ENCODE measurements at regions not wholly inside any gene's neighbourhood (a gene's known extent, or its start where the extent isn't known, plus 50 kb on each side); places are given as distances from the start of the nearest gene placed in this dataset.

DNA sequence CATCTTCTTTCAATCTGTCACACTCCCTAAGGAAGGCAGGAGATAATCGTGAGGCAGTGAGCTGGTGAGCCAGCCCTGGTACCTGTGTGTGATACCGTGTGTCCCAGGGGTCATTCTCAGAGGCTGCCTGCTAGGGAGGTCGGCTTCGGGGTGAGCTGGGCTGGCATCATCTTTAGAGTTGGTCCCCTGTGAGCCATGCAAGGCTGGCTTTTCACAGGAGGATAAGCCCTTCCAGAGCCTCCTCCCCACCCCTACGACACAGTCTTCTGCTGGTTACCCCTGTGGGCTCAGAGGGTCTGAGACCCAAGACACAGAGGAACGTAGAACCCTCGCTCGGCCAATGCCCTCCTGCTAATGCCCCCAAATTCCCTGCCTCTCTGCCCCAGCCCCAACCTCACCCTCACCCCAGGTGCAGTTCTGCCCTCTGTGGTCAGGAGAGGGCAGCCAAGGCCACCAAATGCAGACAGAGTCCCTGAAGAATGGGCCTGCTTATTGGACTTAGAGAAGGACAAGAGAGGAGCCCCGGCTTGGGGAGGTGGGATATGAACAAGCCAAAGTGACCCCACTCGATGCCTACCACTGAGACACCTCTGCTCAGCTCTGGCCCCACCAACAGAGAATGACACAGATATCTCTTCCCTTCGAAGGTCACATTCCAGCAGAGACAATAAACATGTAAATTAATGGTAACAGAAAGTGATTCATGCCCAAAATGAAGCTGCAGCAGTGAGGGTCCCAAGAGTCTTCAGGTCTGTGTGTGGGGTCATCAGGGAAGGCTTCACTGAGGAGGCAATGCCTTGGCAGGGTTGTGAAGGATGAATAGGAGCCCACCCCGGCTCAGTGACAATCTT, 80.8 kb upstream of the CCL1 start:
- intact Hi-C loops (cut with micrococcal nuclease) = no loop called here
- Histone ChIP-seq H3K36me3 (no peaks in the 10 kb centered on the region), H3K9me3 (replicated peaks) (no peaks in the 10 kb centered on the region), H3K27ac (replicated peaks) (no peak overlapping the region), H3K27me3 (ENCODE audit: low read depth) (no peaks in the 10 kb centered on the region), H3K4me1 (peaks cover 12% of the 10 kb centered on the region), H3K4me3 (no peak overlapping the region)
- TF ChIP-seq, protein P1, sequence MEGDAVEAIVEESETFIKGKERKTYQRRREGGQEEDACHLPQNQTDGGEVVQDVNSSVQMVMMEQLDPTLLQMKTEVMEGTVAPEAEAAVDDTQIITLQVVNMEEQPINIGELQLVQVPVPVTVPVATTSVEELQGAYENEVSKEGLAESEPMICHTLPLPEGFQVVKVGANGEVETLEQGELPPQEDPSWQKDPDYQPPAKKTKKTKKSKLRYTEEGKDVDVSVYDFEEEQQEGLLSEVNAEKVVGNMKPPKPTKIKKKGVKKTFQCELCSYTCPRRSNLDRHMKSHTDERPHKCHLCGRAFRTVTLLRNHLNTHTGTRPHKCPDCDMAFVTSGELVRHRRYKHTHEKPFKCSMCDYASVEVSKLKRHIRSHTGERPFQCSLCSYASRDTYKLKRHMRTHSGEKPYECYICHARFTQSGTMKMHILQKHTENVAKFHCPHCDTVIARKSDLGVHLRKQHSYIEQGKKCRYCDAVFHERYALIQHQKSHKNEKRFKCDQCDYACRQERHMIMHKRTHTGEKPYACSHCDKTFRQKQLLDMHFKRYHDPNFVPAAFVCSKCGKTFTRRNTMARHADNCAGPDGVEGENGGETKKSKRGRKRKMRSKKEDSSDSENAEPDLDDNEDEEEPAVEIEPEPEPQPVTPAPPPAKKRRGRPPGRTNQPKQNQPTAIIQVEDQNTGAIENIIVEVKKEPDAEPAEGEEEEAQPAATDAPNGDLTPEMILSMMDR (IDR thresholded peaks at IDR 0.05; ENCODE audit: borderline replicate concordance) = peak; percentile 57
- peak; percentile 23 for DNase-seq

DNA sequence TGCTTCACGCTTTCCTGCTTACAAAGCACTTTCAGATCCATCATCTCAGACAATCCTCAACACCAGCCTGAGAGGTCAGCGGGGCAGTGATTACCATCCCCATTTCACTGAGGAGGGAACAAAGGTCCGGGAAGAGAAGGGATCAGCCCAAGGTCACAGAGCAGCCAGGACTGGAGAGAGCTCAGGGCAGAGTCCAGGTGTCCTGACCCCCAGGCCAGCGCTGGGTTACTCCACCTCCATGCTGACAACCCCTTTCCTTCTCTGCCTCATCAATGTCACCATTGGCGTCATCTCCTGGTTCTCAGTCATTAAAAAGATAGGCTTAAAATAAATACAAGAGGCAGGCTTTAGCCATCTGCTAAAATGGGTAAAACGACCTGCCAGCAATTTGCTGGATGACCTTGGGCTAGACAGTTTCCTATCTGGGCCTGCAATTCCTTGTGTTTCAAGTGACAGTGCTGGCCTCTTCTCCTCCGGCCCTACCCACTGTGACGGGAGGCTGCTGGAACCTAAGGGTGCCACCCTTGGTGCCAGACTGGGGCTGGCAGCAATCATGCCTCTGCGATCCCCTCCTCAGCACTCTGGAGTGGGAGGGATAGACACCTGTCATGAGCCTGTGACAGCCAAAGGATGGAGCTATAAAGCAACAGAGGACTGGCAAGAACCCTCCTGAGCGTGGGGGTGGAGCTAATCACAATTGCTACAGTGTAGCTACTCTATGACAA, 79.5 kb upstream of the CCL1 start:
- no peaks in the 10 kb centered on the region for H3K9me3 ChIP-seq (replicated peaks)
- TF ChIP-seq, protein P1 (IDR thresholded peaks at IDR 0.05; ENCODE audit: borderline replicate concordance) = no peak
- H3K4me1 ChIP-seq = peaks cover 12% of the 10 kb centered on the region
- DNase-seq = no peak
- no peak overlapping the region for H3K4me3 ChIP-seq
- no peaks in the 10 kb centered on the region for H3K27me3 ChIP-seq (ENCODE audit: low read depth)
- no peaks in the 10 kb centered on the region for H3K36me3 ChIP-seq
- peak overlapping the region; percentile 33 for H3K27ac ChIP-seq (replicated peaks)
- intact Hi-C loops (cut with micrococcal nuclease) = no loop called here

DNA sequence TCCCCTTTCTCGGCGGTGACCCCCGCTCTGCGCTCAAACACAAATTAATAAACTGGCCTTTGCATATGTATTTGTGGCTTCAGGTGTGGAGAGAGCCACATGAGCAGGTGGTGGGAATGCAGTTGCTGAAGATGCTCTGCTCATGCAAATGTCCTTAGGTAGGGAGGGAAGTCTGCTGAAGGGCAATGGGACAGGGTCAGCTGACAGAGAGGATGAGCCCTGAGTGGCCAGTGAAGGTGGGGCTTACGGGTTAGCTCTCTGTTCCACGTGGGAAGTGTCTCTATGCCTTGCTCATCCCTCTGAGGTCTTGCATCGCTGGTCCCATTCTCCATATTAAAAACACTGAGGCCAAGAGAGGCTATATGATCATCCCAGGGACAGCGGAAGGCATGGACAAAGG, 74.2 kb upstream of the CCL1 start:
- Histone ChIP-seq H3K4me1 (peaks cover 1% of the 10 kb centered on the region), H3K36me3 (no peaks in the 10 kb centered on the region), H3K4me3 (no peak overlapping the region), H3K27ac (replicated peaks) (no peak overlapping the region), H3K9me3 (replicated peaks) (no peaks in the 10 kb centered on the region), H3K27me3 (ENCODE audit: low read depth) (peaks cover 32% of the 10 kb centered on the region)
- TF ChIP-seq, protein P1 (IDR thresholded peaks at IDR 0.05; ENCODE audit: borderline replicate concordance) = no peak
- no peak for DNase-seq
- intact Hi-C loops (cut with micrococcal nuclease) = no loop called here

DNA sequence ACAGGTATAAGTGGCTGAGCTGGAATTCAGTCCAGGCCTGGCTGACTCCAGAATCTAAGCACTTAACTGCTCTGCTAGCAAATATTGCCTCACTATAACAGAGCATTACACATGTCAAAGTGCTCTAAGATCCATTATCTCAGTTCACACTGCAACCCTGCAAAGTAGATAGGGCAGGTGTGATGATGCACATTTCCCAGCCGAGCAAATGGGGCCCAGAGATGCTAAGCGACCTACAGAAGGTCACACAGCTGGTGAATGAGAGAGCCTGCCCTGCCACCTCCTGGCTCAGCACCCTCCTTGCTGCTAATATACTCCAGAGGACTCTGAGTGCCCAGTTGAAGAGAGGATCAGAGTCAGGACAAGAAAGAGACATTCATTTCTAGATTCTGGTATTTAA, 73.6 kb upstream of the CCL1 start:
- Histone ChIP-seq H3K4me1 (no peaks in the 10 kb centered on the region), H3K27me3 (ENCODE audit: low read depth) (peaks cover 37% of the 10 kb centered on the region), H3K36me3 (no peaks in the 10 kb centered on the region), H3K4me3 (no peak overlapping the region), H3K9me3 (replicated peaks) (no peaks in the 10 kb centered on the region), H3K27ac (replicated peaks) (no peak overlapping the region)
- TF ChIP-seq, protein P1 (IDR thresholded peaks at IDR 0.05; ENCODE audit: borderline replicate concordance) = no peak
- intact Hi-C loops (cut with micrococcal nuclease) = no loop called here
- DNase-seq = no peak

DNA sequence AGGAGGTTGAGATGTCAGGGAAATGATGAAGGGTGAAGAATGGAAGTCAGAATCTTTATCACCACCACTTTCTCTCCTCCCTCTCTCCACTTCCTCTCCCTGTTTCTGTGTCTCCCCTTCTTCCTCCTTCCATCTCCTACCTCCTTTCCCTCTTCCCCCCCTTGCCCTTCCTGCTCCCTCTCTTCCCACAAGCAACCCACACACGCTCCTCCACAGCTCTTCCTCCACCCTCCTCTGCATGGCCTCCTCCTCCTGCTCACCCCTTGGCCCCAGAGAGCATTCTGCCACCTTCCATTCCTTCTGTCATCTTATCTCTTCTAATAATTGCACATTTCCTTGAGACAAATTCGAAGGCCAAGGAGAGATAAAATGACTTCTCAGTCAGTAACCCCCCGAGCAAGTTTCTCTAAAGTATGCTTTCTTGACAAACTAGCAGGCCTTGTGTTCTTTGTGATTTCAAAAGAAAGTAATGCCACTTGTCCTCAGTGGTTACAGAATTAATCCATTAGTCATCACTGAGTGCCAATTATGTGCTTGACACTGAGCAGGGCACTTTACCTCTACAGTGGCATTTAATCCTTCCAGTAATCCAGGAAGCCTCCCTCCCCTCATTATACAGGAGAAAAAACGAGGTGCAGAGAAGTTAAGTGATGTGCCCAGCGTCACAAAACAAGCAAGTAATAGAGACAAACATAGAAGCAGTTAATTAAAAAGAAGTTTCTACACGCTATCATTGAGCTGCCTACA, 72.3 kb upstream of the CCL1 start:
- Histone ChIP-seq H3K27ac (replicated peaks) (no peak overlapping the region), H3K4me3 (no peak overlapping the region), H3K4me1 (no peaks in the 10 kb centered on the region), H3K36me3 (no peaks in the 10 kb centered on the region), H3K9me3 (replicated peaks) (no peaks in the 10 kb centered on the region), H3K27me3 (ENCODE audit: low read depth) (peaks cover 42% of the 10 kb centered on the region)
- DNase-seq = no peak
- intact Hi-C loops (cut with micrococcal nuclease) = no loop called here
- TF ChIP-seq, protein P1 (IDR thresholded peaks at IDR 0.05; ENCODE audit: borderline replicate concordance) = no peak
